OCI-LY1 (cell line): ENCODE measurements at regions not wholly inside any gene's neighbourhood (a gene's known extent, or its start where the extent isn't known, plus 50 kb on each side); places are given as distances from the start of the nearest gene placed in this dataset.

ENCODE experiments used
- H2AFZ ChIP-seq: fragments of 200-600 bp; sonication (generic), shearing (Covaris generic); 2 replicates; pipeline ENCODE4 v1.6.0; 2014; ENCODE audit warnings: antibody characterized with exemption, mild to moderate bottlenecking, low read length
- H3F3A ChIP-seq: fragments of 200-600 bp; sonication (generic), shearing (Covaris generic); 2 replicates; pipeline ENCODE4 v1.6.0; 2014; ENCODE audit warnings: mild to moderate bottlenecking, antibody characterized with exemption, low read length, moderate library complexity; ENCODE audit not compliant: insufficient read depth
- H3K27ac ChIP-seq: fragments of 200-600 bp; sonication (generic); 2 replicates; pipeline ENCODE4 v1.5.1; 2014; ENCODE audit warnings: low read length, mixed run types, mild to moderate bottlenecking, low read depth; ENCODE audit not compliant: poor library complexity, severe bottlenecking
- H3K27me3 ChIP-seq: fragments of 200-600 bp; sonication (generic); 2 replicates; pipeline ENCODE4 v1.6.0; 2014; ENCODE audit warnings: antibody characterized with exemption, mild to moderate bottlenecking, low read length, moderate library complexity; ENCODE audit not compliant: insufficient read depth
- H3K36me3 ChIP-seq: fragments of 200-600 bp; sonication (generic); 2 replicates; pipeline ENCODE4 v1.6.1; 2014; ENCODE audit warnings: mild to moderate bottlenecking, antibody characterized with exemption, low read length, moderate library complexity, mixed read lengths; ENCODE audit not compliant: insufficient read depth
- H3K4me1 ChIP-seq: fragments of 200-600 bp; sonication (generic); 2 replicates; pipeline ENCODE4 v1.5.1; 2014; ENCODE audit warnings: mild to moderate bottlenecking, low read length, moderate library complexity; ENCODE audit not compliant: insufficient read depth, severe bottlenecking
- H3K4me2 ChIP-seq: fragments of 200-600 bp; sonication (generic), shearing (Covaris generic); 2 replicates; pipeline ENCODE4 v1.6.1; 2014; ENCODE audit warnings: low read length
- H3K4me3 ChIP-seq: fragments of 200-600 bp; sonication (generic); 2 replicates; pipeline ENCODE4 v1.5.1; 2014; ENCODE audit warnings: low read length, low read depth, mild to moderate bottlenecking, mixed read lengths; ENCODE audit not compliant: poor library complexity, severe bottlenecking
- H3K79me2 ChIP-seq: fragments of 200-600 bp; shearing (Covaris generic); 2 replicates; pipeline ENCODE4 v1.6.1; 2016; ENCODE audit warnings: mixed run types, low read length, mixed read lengths; ENCODE audit not compliant: insufficient read depth
- H3K9ac ChIP-seq: fragments of 200-600 bp; sonication (generic), shearing (Covaris generic); 2 replicates; pipeline ENCODE4 v1.6.1; 2014; ENCODE audit warnings: mild to moderate bottlenecking, low read length, mixed read lengths
- H3K9me2 ChIP-seq: fragments of 200-600 bp; sonication (generic), shearing (Covaris generic); 2 replicates; pipeline ENCODE4 v1.6.1; 2014; ENCODE audit warnings: low read depth, mild to moderate bottlenecking, low read length, mixed read lengths
- H3K9me3 ChIP-seq: fragments of 200-600 bp; shearing (Covaris generic); 2 replicates; pipeline ENCODE4 v1.6.1; 2014; ENCODE audit warnings: low read length, mixed read lengths
- H4K20me1 ChIP-seq: fragments of 200-600 bp; sonication (generic), shearing (Covaris generic); 2 replicates; pipeline ENCODE4 v1.6.0; 2016; ENCODE audit warnings: mild to moderate bottlenecking, low read length; ENCODE audit not compliant: insufficient read depth
- EZH2 ChIP-seq: fragments of 200-600 bp; sonication (generic), shearing (Covaris generic); IDR thresholded peaks from 2 replicates; pipeline ENCODE4 v1.8.0; 2017; ENCODE audit warnings: borderline replicate concordance, mixed run types, mild to moderate bottlenecking, antibody characterized with exemption, low read length, moderate library complexity, mixed read lengths
- TF ChIP-seq, protein P1 (sequence below): fragments of 200-600 bp; sonication (generic), shearing (Covaris generic); IDR thresholded peaks from 2 replicates; pipeline ENCODE4 v1.5.1; 2017; ENCODE audit warnings: mild to moderate bottlenecking, antibody characterized with exemption, low read length, moderate library complexity, mixed read lengths

DNA sequence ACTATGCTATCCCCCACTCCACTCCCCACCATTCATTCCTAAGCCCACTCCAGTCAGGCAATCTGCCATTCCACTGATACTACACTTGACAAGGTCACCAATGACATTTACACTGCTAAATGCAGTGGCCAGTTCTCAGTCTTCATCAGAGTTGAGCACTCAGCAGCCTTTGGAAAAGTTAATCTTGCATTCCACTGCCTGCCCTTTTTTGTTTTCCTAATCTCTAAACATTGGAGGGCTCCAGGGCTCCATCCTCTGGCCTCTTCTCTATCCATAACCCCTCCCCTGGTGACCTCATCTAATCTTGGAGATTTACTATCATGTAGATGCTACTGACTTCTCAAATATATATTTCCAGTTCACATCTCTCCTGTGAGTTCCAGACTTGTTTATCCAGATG lies 70.9 kb upstream of the S1PR1 start:
- Histone ChIP-seq H3K27me3 (no peaks in the 10 kb centered on the region), H3K4me3 (no peak overlapping the region), H3F3A (no peaks in the 10 kb centered on the region), H4K20me1 (no peaks in the 10 kb centered on the region), H2AFZ (no peak overlapping the region), H3K4me1 (no peaks in the 10 kb centered on the region), H3K4me2 (no peak overlapping the region), H3K9ac (no peak overlapping the region), H3K36me3 (no peaks in the 10 kb centered on the region), H3K9me2 (no peaks in the 10 kb centered on the region), H3K27ac (no peak overlapping the region), H3K79me2 (no peaks in the 10 kb centered on the region), H3K9me3 (no peaks in the 10 kb centered on the region)
- no peak for TF ChIP-seq EZH2
- TF ChIP-seq, protein P1, sequence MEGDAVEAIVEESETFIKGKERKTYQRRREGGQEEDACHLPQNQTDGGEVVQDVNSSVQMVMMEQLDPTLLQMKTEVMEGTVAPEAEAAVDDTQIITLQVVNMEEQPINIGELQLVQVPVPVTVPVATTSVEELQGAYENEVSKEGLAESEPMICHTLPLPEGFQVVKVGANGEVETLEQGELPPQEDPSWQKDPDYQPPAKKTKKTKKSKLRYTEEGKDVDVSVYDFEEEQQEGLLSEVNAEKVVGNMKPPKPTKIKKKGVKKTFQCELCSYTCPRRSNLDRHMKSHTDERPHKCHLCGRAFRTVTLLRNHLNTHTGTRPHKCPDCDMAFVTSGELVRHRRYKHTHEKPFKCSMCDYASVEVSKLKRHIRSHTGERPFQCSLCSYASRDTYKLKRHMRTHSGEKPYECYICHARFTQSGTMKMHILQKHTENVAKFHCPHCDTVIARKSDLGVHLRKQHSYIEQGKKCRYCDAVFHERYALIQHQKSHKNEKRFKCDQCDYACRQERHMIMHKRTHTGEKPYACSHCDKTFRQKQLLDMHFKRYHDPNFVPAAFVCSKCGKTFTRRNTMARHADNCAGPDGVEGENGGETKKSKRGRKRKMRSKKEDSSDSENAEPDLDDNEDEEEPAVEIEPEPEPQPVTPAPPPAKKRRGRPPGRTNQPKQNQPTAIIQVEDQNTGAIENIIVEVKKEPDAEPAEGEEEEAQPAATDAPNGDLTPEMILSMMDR: no peak

DNA sequence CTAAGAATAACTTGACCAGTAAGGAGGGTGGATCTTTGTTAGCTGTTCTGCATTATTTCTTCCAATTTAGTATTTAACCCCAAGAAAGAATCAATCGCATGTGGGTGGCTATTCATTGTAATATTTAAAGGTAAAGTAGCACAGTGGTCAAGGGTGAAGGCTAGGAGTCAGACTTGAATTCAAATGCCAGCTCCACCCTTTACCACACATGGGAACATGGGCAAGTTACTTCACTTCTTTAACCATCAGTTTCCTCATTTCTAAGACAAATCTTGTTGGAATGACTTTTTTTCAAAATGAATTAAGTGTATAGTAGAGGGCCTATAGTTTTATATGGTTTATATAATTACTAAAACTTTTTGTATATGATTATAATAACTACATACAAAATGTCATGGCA lies 71.3 kb upstream of the S1PR1 start:
- Histone ChIP-seq H3F3A (no peaks in the 10 kb centered on the region), H3K79me2 (no peaks in the 10 kb centered on the region), H3K36me3 (no peaks in the 10 kb centered on the region), H3K9ac (no peak overlapping the region), H3K4me1 (no peaks in the 10 kb centered on the region), H2AFZ (no peak overlapping the region), H3K27me3 (no peaks in the 10 kb centered on the region), H3K9me3 (no peaks in the 10 kb centered on the region), H3K4me2 (no peak overlapping the region), H3K27ac (no peak overlapping the region), H3K9me2 (no peaks in the 10 kb centered on the region), H3K4me3 (no peak overlapping the region), H4K20me1 (no peaks in the 10 kb centered on the region)
- TF ChIP-seq EZH2: no peak
- TF ChIP-seq, protein P1: no peak

DNA sequence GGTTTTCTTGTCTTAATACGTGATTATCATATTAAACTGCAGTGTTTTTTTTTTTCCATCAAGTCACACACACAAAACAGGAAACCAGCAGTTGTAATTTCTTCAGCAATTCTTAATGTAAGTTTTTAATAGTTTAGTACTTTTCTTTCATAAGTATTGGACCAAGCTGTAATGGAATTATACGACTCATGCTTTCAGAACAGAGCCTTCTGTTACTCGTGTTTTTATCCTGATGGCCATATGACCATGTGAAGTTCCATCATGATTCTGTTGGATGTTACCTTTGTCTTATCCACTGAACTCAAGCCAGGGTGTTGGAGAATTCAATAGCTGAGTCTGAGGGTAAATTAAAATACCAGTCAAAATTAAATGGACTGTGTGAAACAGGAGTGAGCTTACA lies 72.0 kb upstream of the S1PR1 start:
- H3K9me3 ChIP-seq: no peaks in the 10 kb centered on the region
- H3K4me2 ChIP-seq: no peak overlapping the region
- H3K9me2 ChIP-seq: no peaks in the 10 kb centered on the region
- H3K36me3 ChIP-seq: no peaks in the 10 kb centered on the region
- H3K4me3 ChIP-seq: no peak overlapping the region
- H4K20me1 ChIP-seq: no peaks in the 10 kb centered on the region
- TF ChIP-seq, protein P1: no peak
- no peak for TF ChIP-seq EZH2
- H2AFZ ChIP-seq: no peak overlapping the region
- no peak overlapping the region for H3K27ac ChIP-seq
- H3F3A ChIP-seq: no peaks in the 10 kb centered on the region
- no peaks in the 10 kb centered on the region for H3K4me1 ChIP-seq
- H3K27me3 ChIP-seq: no peaks in the 10 kb centered on the region
- H3K9ac ChIP-seq: no peak overlapping the region
- H3K79me2 ChIP-seq: no peaks in the 10 kb centered on the region
